HEK293T (cell line): ENCODE measurements at regions not wholly inside any gene's neighbourhood (a gene's known extent, or its start where the extent isn't known, plus 50 kb on each side); places are given as distances from the start of the nearest gene placed in this dataset.

ENCODE experiments used
- BHLHE40 ChIP-seq: fragments of 450-650 bp; IDR thresholded peaks from 2 replicates; pipeline ENCODE4 v1.6.1; 2016; ENCODE audit warnings: mild to moderate bottlenecking, moderate library complexity, borderline replicate concordance
- FOXK2 ChIP-seq: fragments of 450-650 bp; IDR thresholded peaks from 2 replicates; pipeline ENCODE4 v1.6.1; 2016; ENCODE audit warnings: mild to moderate bottlenecking
- FOXM1 ChIP-seq: fragments of 450-650 bp; IDR thresholded peaks from 2 replicates; pipeline ENCODE4 v1.6.1; 2017; ENCODE audit warnings: mild to moderate bottlenecking, borderline replicate concordance
- SUZ12 ChIP-seq: fragments of 450-650 bp; IDR thresholded peaks from 2 replicates; pipeline ENCODE4 v1.6.1; 2016; ENCODE audit warnings: mild to moderate bottlenecking
- TARDBP ChIP-seq: fragments of 450-650 bp; IDR thresholded peaks from 2 replicates; pipeline ENCODE4 v1.6.1; 2016
- ZNF384 ChIP-seq: fragments of 450-650 bp; IDR thresholded peaks from 2 replicates; pipeline ENCODE4 v1.6.1; 2016
- TF ChIP-seq, protein P1 (sequence below): fragments of 450-650 bp; IDR thresholded peaks from 2 replicates; pipeline ENCODE4 v1.6.1; 2016

DNA sequence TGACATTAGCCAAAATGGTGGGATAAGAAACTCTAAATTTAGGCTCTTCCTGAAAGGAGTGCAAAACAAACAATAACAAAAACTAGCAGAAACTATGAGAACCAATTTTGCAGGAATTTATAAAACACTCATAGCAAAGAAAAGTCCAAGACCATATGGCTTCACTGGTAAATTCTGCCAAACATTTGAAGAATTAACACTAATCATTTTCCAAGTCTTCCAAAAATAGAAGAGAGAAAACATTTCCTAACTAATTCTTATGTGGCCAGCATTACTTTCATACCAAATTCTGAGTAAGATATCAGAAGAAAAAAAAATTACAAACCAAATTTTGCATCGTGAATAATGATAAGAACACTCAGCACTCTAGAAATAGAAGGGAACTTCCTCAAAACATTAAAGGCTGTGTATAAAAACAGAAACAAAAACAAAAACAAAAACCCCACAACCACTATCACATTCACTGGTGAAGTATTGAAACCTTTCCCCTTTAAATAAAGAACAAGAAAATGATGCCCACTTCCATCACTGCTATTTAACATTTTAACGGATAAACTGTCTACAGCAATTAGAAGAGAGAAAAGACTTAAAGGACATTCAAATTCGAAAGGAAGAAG is 524.3 kb upstream of the GALNTL6 start:
- TF ChIP-seq FOXK2 (no peak), FOXM1 (no peak), BHLHE40 (no peak), ZNF384 (no peak), SUZ12 (no peak), TARDBP (no peak)
- TF ChIP-seq, protein P1, sequence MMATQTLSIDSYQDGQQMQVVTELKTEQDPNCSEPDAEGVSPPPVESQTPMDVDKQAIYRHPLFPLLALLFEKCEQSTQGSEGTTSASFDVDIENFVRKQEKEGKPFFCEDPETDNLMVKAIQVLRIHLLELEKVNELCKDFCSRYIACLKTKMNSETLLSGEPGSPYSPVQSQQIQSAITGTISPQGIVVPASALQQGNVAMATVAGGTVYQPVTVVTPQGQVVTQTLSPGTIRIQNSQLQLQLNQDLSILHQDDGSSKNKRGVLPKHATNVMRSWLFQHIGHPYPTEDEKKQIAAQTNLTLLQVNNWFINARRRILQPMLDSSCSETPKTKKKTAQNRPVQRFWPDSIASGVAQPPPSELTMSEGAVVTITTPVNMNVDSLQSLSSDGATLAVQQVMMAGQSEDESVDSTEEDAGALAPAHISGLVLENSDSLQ, result no peak
